ENCODE measurements at regions not wholly inside any gene's neighbourhood (a gene's known extent, or its start where the extent isn't known, plus 50 kb on each side); places are given as distances from the start of the nearest gene placed in this dataset.

- H3K4me3 ChIP-seq (ENCODE audit: low read depth, low read length) = no peak overlapping the region
- DNase-seq = no peak
These were observed 64.3 kb upstream of the RAB3GAP2 start for GRCh38 chr1:220336391-220337031.

GRCh38 chr1:220335668-220336067 lies 63.4 kb upstream of the RAB3GAP2 start:
- Histone ChIP-seq H3K4me3 (ENCODE audit: low read depth, low read length) (no peak overlapping the region), H3K4me1 (no peaks in the 10 kb centered on the region), H3K27me3 (no peaks in the 10 kb centered on the region), H3K36me3 (no peaks in the 10 kb centered on the region), H3K9me3 (no peaks in the 10 kb centered on the region)
- no peak for TF ChIP-seq CTCF (IDR thresholded peaks at IDR 0.05; ENCODE audit: low read depth, low read length)
- DNase-seq = no peak

More at GRCh38 chr1:220336391-220337031, 64.3 kb upstream of the RAB3GAP2 start:
- H3K27me3 ChIP-seq = no peaks in the 10 kb centered on the region
- no peak for TF ChIP-seq CTCF (IDR thresholded peaks at IDR 0.05; ENCODE audit: low read depth, low read length)
- H3K9me3 ChIP-seq = no peaks in the 10 kb centered on the region
- no peaks in the 10 kb centered on the region for H3K4me1 ChIP-seq
- H3K36me3 ChIP-seq = no peaks in the 10 kb centered on the region

- Histone ChIP-seq H3K27me3 (peaks cover 7% of the 10 kb centered on the region; the same call in 1 of the 2 replicates), H3K4me3 (ENCODE audit: low read depth, low read length) (no peak overlapping the region)
- no peak for DNase-seq
These were observed 59.1 kb upstream of the RAB3GAP2 start for GRCh38 chr1:220331318-220331717.

GRCh38 chr1:220330265-220330664 lies 58.0 kb upstream of the RAB3GAP2 start:
- DNase-seq = no peak
- Histone ChIP-seq H3K9me3 (no peaks in the 10 kb centered on the region), H3K4me1 (no peaks in the 10 kb centered on the region), H3K36me3 (no peaks in the 10 kb centered on the region), H3K4me3 (ENCODE audit: low read depth, low read length) (no peak overlapping the region), H3K27me3 (peaks cover 7% of the 10 kb centered on the region; the same call in 1 of the 2 replicates)
- TF ChIP-seq CTCF (IDR thresholded peaks at IDR 0.05; ENCODE audit: low read depth, low read length) = no peak

More at GRCh38 chr1:220331318-220331717, 59.1 kb upstream of the RAB3GAP2 start:
- no peaks in the 10 kb centered on the region for H3K4me1 ChIP-seq
- no peaks in the 10 kb centered on the region for H3K9me3 ChIP-seq
- no peaks in the 10 kb centered on the region for H3K36me3 ChIP-seq
- TF ChIP-seq CTCF (IDR thresholded peaks at IDR 0.05; ENCODE audit: low read depth, low read length) = no peak

GRCh38 chr1:220327106-220327505 lies 54.9 kb upstream of the RAB3GAP2 start:
- Histone ChIP-seq H3K4me3 (ENCODE audit: low read depth, low read length) (no peak overlapping the region), H3K27me3 (peaks cover 7% of the 10 kb centered on the region; the same call in 1 of the 2 replicates), H3K9me3 (no peaks in the 10 kb centered on the region), H3K36me3 (no peaks in the 10 kb centered on the region), H3K4me1 (no peaks in the 10 kb centered on the region)
- no peak for TF ChIP-seq CTCF (IDR thresholded peaks at IDR 0.05; ENCODE audit: low read depth, low read length)
- DNase-seq = no peak

- Histone ChIP-seq H3K27me3 (peaks cover 7% of the 10 kb centered on the region; the same call in 1 of the 2 replicates), H3K4me3 (ENCODE audit: low read depth, low read length) (no peak overlapping the region), H3K9me3 (no peaks in the 10 kb centered on the region), H3K36me3 (no peaks in the 10 kb centered on the region), H3K4me1 (no peaks in the 10 kb centered on the region)
- no peak for TF ChIP-seq CTCF (IDR thresholded peaks at IDR 0.05; ENCODE audit: low read depth, low read length)
- DNase-seq = no peak
These were observed 54.3 kb upstream of the RAB3GAP2 start for GRCh38 chr1:220326578-220326977.

Measured in BE2C (cell line).